ENCODE measurements at regions not wholly inside any gene's neighbourhood (a gene's known extent, or its start where the extent isn't known, plus 50 kb on each side); places are given as distances from the start of the nearest gene placed in this dataset.

- TF ChIP-seq POLR2A (IDR thresholded peaks at IDR 0.05) (no peak), POLR2AphosphoS5 (IDR thresholded peaks at IDR 0.05) (no peak)
- TF ChIP-seq, protein P1, sequence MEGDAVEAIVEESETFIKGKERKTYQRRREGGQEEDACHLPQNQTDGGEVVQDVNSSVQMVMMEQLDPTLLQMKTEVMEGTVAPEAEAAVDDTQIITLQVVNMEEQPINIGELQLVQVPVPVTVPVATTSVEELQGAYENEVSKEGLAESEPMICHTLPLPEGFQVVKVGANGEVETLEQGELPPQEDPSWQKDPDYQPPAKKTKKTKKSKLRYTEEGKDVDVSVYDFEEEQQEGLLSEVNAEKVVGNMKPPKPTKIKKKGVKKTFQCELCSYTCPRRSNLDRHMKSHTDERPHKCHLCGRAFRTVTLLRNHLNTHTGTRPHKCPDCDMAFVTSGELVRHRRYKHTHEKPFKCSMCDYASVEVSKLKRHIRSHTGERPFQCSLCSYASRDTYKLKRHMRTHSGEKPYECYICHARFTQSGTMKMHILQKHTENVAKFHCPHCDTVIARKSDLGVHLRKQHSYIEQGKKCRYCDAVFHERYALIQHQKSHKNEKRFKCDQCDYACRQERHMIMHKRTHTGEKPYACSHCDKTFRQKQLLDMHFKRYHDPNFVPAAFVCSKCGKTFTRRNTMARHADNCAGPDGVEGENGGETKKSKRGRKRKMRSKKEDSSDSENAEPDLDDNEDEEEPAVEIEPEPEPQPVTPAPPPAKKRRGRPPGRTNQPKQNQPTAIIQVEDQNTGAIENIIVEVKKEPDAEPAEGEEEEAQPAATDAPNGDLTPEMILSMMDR (IDR thresholded peaks at IDR 0.05): no peak
- Histone ChIP-seq H3K4me1 (replicated peaks) (no peaks in the 10 kb centered on the region), H3K4me3 (no peak overlapping the region), H3K27me3 (replicated peaks; ENCODE audit: insufficient read depth) (no peaks in the 10 kb centered on the region), H3K27ac (no peak overlapping the region), H3K9me3 (no peaks in the 10 kb centered on the region), H3K36me3 (no peaks in the 10 kb centered on the region)
- DNase-seq (ENCODE audit: low spot score): no peak
- intact Hi-C loops (cut with DNase I): no loop called here
- WGBS: 82% methylated on average over 11 of the region's 11 CpGs
Measured at GRCh38 chr6:169048865-169049205, 204.8 kb downstream of the THBS2 start.

GRCh38 chr6:169048185-169048864 is 205.3 kb downstream of the THBS2 start:
- Histone ChIP-seq H3K36me3 (no peaks in the 10 kb centered on the region), H3K27ac (no peak overlapping the region), H3K4me1 (replicated peaks) (no peaks in the 10 kb centered on the region), H3K4me3 (no peak overlapping the region), H3K9me3 (no peaks in the 10 kb centered on the region), H3K27me3 (replicated peaks; ENCODE audit: insufficient read depth) (no peaks in the 10 kb centered on the region)
- intact Hi-C loops (cut with DNase I): no loop called here
- TF ChIP-seq POLR2A (IDR thresholded peaks at IDR 0.05): no peak
- no peak for DNase-seq (ENCODE audit: low spot score)
- 88% methylated on average over 18 of the region's 18 CpGs for WGBS

DNA sequence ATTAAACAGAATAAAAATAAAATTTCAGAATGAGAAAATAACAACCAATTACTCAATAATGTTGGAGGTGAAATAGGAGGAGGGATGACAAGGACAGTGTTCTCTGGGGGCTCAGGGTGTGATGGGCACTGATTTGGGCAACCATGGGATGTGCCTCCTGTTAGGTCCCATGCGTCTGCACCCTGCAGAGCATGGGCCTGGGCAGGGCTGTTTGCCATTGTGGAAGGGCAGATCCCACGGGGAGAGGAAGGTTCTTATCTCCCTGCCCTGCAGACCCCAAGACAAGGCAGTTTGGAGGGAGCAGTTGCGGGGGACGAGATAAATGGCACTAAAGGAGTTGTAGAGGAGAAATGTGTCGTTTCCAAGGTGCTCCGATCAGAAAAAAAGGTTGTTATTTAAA is 206.3 kb downstream of the THBS2 start:
- no peaks in the 10 kb centered on the region for H3K36me3 ChIP-seq
- intact Hi-C loops (cut with DNase I): no loop called here
- no peak for DNase-seq (ENCODE audit: low spot score)
- 86% methylated on average over 6 of the region's 6 CpGs for WGBS
- H3K27me3 ChIP-seq (replicated peaks; ENCODE audit: insufficient read depth): no peaks in the 10 kb centered on the region
- H3K9me3 ChIP-seq: no peaks in the 10 kb centered on the region
- H3K4me1 ChIP-seq (replicated peaks): no peaks in the 10 kb centered on the region
- H3K27ac ChIP-seq: no peak overlapping the region
- no peak for TF ChIP-seq POLR2AphosphoS5 (IDR thresholded peaks at IDR 0.05)
- TF ChIP-seq, protein P1 (IDR thresholded peaks at IDR 0.05): no peak
- TF ChIP-seq POLR2A (IDR thresholded peaks at IDR 0.05): no peak
- no peak overlapping the region for H3K4me3 ChIP-seq

- no peaks in the 10 kb centered on the region for H3K9me3 ChIP-seq
Measured at GRCh38 chr6:169046483-169047192, 207.0 kb downstream of the THBS2 start.

GRCh38 chr6:169046021-169046420 is 207.6 kb downstream of the THBS2 start:
- intact Hi-C loops (cut with DNase I): no loop called here
- no peak overlapping the region for H3K4me3 ChIP-seq
- no peaks in the 10 kb centered on the region for H3K27me3 ChIP-seq (replicated peaks; ENCODE audit: insufficient read depth)
- H3K9me3 ChIP-seq: no peaks in the 10 kb centered on the region
- no peaks in the 10 kb centered on the region for H3K4me1 ChIP-seq (replicated peaks)
- no peak overlapping the region for H3K27ac ChIP-seq
- no peak for DNase-seq (ENCODE audit: low spot score)
- TF ChIP-seq POLR2AphosphoS5 (IDR thresholded peaks at IDR 0.05) (no peak), POLR2A (IDR thresholded peaks at IDR 0.05) (no peak)
- TF ChIP-seq, protein P1 (IDR thresholded peaks at IDR 0.05): no peak
- no peaks in the 10 kb centered on the region for H3K36me3 ChIP-seq

More at GRCh38 chr6:169046483-169047192, 207.0 kb downstream of the THBS2 start:
- 86% methylated on average over 10 of the region's 10 CpGs for WGBS
- H3K27ac ChIP-seq: no peak overlapping the region
- no peaks in the 10 kb centered on the region for H3K36me3 ChIP-seq
- H3K27me3 ChIP-seq (replicated peaks; ENCODE audit: insufficient read depth): no peaks in the 10 kb centered on the region
- no peak for DNase-seq (ENCODE audit: low spot score)
- no peaks in the 10 kb centered on the region for H3K4me1 ChIP-seq (replicated peaks)
- TF ChIP-seq POLR2A (IDR thresholded peaks at IDR 0.05) (no peak), POLR2AphosphoS5 (IDR thresholded peaks at IDR 0.05) (no peak)
- TF ChIP-seq, protein P1 (IDR thresholded peaks at IDR 0.05): no peak
- intact Hi-C loops (cut with DNase I): no loop called here
- H3K4me3 ChIP-seq: no peak overlapping the region
